Activated CD4-positive, alpha-beta T cell treated with anti-CD3 and anti-CD28 coated beads, Interleukin-2, amount 10 ng/mL, durations not matched to agents 24 days and 14 days (primary cell): ENCODE measurements at regions not wholly inside any gene's neighbourhood (a gene's known extent, or its start where the extent isn't known, plus 50 kb on each side); places are given as distances from the start of the nearest gene placed in this dataset.
A peak's percentile ranks its signal among the peaks of the same experiment; 100 is the strongest.

Source experiments
- DNase-seq: peaks from one replicate; pipeline ENCODE4 v3.0.0; 2022
- H3K27ac Mint-ChIP-seq: one replicate; pipeline ENCODE4 v1.8.0; 2022; ENCODE audit warnings: mild to moderate bottlenecking, mixed read lengths
- H3K27me3 Mint-ChIP-seq: one replicate; pipeline ENCODE4 v1.8.0; 2022; ENCODE audit warnings: mixed read lengths
- H3K36me3 Mint-ChIP-seq: one replicate; pipeline ENCODE4 v1.8.0; 2022; ENCODE audit warnings: low read depth, mild to moderate bottlenecking, mixed read lengths
- H3K4me1 Mint-ChIP-seq: one replicate; pipeline ENCODE4 v1.8.0; 2021; ENCODE audit warnings: mixed read lengths
- H3K4me3 Mint-ChIP-seq: one replicate; pipeline ENCODE4 v1.8.0; 2022; ENCODE audit warnings: mild to moderate bottlenecking, moderate library complexity, mixed read lengths
- H3K9me3 Mint-ChIP-seq: one replicate; pipeline ENCODE4 v1.8.0; 2021; ENCODE audit warnings: mixed read lengths
- intact Hi-C: fragments of 100-400 bp; cut with micrococcal nuclease; formaldehyde crosslinking; loops from one replicate; pipeline ENCODE4 v1.15.1; 2023

DNA sequence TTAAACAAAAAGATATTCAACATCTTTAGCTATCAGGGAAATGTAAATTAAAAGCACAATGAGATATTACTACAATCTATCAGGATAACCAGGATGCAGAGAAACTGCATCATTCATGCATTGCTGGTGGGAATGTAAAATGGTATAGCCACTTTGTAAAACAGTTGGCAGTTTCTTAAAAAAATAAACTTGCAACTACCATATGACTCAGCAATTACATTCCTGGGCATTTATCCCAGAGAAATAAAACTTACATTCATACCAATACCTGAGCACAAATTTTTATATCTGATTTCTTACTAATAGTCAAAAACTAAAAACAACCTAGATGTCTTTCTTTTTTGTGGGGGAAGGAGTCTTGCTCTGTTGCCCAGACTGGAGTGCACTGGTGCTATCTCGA lies 190.3 kb upstream of the TAB2 start:
- H3K4me1 Mint-ChIP-seq, result peaks cover 76% of the 10 kb centered on the region
- no peak for DNase-seq
- H3K4me3 Mint-ChIP-seq, result peak overlapping the region; percentile 27
- intact Hi-C loops, result no loop called here
- no peaks in the 10 kb centered on the region for H3K27me3 Mint-ChIP-seq
- H3K9me3 Mint-ChIP-seq, result peaks cover 31% of the 10 kb centered on the region
- H3K36me3 Mint-ChIP-seq, result peaks cover 57% of the 10 kb centered on the region
- peak overlapping the region; percentile 97 for H3K27ac Mint-ChIP-seq

DNA sequence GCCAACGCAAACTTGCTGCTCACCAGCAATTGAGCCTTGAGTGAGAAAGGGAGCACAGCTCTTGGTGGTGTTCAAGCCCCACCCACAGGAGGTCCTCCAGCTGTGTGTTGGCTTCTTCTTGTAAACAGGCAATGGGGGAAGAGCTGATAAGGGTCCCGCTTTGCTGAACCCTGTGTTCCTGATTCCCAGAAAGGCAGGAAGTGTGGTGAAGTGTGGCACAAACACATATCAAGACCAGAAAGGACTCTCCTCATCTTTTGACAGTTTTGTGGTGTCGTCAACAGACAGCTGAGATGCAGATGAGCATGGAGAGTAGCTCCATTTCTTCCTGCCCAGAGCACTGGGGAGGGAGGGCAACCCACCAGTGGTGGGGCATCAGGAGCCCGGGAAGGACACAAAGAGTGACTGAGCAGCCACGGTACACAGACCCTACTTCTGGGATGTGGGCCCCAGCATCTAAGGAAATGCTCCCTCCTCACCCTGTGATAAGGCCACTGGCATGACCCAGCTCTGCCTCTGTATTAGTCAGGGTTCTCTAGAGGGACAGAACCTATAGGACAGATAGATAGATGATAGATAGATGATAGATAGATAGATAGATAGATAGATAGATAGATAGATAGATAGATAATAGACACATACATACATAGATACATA lies 188.9 kb upstream of the TAB2 start:
- Mint-ChIP-seq H3K36me3 (peaks cover 58% of the 10 kb centered on the region), H3K27ac (peak overlapping the region; percentile 97), H3K4me1 (peaks cover 77% of the 10 kb centered on the region), H3K4me3 (peak overlapping the region; percentile 72), H3K9me3 (peaks cover 31% of the 10 kb centered on the region), H3K27me3 (no peaks in the 10 kb centered on the region)
- intact Hi-C loops, result loop anchor here (1.0 to 2.0 kb wide), 3 partner anchors 8 to 34 kb away; no protein-coding TSS in a partner anchor
- peak; percentile 90 for DNase-seq

DNA sequence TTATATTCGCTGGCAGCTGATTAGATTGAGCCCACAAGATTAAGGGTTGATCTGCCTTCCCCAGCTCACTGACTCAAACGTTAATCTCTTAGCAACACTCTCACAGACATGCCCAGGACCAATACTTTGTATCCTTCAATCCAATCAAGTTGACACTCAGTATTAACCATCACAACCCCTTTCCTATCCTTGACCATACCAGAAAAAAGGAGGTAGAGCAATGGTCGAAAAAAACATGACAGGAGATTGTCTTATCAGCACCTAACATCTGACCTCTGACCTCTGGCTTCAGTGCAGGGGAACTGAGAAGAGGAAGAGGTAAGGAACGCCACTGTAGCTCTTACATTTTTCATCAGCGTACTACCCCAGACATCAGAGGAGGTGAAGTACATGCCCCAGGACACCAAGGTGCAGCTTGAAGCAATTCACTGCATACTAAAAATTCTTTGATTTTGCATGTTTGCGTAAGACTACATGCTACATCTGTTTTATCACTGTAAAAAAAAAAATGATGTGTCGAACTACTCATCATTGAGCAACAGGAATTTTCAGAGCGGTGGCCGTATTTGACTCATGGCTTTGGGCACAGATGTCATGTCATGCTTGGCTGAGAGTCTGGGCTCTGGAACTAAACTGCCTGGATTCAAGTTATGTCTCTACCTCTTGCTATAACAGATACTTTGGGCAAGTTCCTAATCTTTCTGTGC lies 188.0 kb upstream of the TAB2 start:
- no peaks in the 10 kb centered on the region for H3K27me3 Mint-ChIP-seq
- peaks cover 49% of the 10 kb centered on the region for H3K36me3 Mint-ChIP-seq
- peaks cover 22% of the 10 kb centered on the region for H3K9me3 Mint-ChIP-seq
- H3K4me3 Mint-ChIP-seq, result no peak overlapping the region
- peak overlapping the region; percentile 97 for H3K27ac Mint-ChIP-seq
- H3K4me1 Mint-ChIP-seq, result peaks cover 69% of the 10 kb centered on the region
- DNase-seq, result no peak
- intact Hi-C loops, result loop anchor here (2.0 kb wide), 2 partner anchors 19 to 35 kb away; no protein-coding TSS in a partner anchor

DNA sequence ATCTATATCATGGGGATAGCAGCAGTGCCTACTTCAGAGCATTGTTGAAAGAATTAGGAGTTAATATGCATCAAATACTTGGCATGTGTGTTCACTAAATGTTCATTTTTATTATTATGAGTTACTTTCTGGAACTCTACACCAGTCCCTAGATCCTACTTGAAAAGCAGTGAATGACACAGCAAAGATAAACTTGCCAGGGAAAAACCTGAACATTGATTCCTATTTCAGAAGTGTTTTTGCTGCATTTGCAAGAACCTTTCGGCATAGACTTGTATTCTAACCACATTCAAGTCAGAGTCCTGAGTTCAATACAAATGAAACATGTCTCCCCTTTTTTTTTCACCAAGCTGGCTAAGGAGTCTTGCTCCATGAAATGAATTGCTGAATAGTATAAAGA lies 187.4 kb upstream of the TAB2 start:
- Mint-ChIP-seq H3K4me1 (peaks cover 66% of the 10 kb centered on the region), H3K4me3 (no peak overlapping the region), H3K9me3 (peaks cover 17% of the 10 kb centered on the region), H3K36me3 (peaks cover 45% of the 10 kb centered on the region), H3K27ac (peak overlapping the region; percentile 97), H3K27me3 (no peaks in the 10 kb centered on the region)
- DNase-seq, result no peak
- intact Hi-C loops, result no loop called here

DNA sequence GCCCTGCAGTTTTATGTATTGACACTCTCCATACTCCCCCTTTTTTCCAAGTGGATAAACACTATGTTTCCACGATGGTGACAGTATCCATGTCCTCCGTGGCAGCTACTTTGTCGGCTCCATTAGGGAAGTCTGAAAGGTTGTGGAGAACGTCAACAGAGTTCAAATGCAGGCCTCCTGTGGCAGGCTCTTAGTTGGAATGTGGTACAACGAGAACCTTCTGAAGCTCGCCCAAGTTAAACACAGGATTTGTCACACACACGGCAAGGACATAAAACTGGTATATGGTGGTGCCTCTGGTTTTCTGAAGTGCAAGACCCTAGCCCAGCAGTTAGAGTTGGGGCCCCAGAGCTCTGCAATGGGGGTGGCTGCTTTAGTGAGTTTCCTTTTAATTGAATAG lies 187.0 kb upstream of the TAB2 start:
- peaks cover 62% of the 10 kb centered on the region for H3K4me1 Mint-ChIP-seq
- DNase-seq, result no peak
- no peaks in the 10 kb centered on the region for H3K27me3 Mint-ChIP-seq
- peaks cover 13% of the 10 kb centered on the region for H3K9me3 Mint-ChIP-seq
- H3K36me3 Mint-ChIP-seq, result peaks cover 41% of the 10 kb centered on the region
- intact Hi-C loops, result no loop called here
- no peak overlapping the region for H3K4me3 Mint-ChIP-seq
- peak overlapping the region; percentile 97 for H3K27ac Mint-ChIP-seq

DNA sequence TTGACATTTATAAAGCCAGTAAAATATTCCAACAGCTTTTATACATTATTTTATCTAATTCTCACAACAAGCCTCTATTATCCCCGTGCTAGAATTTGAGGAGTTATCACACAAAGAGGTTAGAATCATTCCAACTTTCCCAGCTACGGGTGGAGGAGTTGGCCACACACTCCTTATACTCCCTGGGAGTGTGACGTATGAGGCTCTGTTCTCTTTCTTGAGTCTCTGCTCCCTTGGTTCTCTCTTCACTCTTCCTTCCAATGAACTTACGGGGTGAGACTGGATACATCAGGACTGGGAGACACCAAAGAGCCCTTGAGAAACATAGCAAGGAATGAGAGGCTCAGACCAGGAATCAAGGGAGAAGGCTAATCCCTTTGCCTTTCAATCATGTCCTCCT lies 185.6 kb upstream of the TAB2 start:
- Mint-ChIP-seq H3K27me3 (no peaks in the 10 kb centered on the region), H3K4me1 (peaks cover 57% of the 10 kb centered on the region), H3K27ac (peak overlapping the region; percentile 89), H3K36me3 (peaks cover 34% of the 10 kb centered on the region), H3K9me3 (peaks cover 6% of the 10 kb centered on the region), H3K4me3 (peak overlapping the region; percentile 42)
- no peak for DNase-seq
- intact Hi-C loops, result no loop called here

DNA sequence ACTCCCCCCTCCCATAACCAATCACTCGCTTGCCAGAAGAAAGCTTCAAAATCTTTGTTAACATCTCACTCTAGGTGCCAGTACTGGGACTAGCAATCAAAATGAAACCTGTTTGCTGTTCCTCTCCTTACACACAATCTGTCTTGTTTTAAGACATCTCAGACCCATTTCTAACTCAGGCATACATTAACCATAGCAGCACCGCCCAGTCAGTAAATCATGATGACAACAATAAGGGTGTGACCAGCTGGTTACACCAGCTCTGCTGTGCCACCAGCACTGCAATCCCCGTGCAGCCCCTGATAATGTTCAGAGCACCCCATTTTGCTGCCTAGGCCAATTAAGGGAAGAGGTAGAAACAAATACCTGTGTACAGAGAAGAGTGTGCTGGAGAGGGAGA lies 185.2 kb upstream of the TAB2 start:
- Mint-ChIP-seq H3K9me3 (peaks cover 3% of the 10 kb centered on the region), H3K36me3 (peaks cover 31% of the 10 kb centered on the region), H3K27me3 (no peaks in the 10 kb centered on the region), H3K4me3 (peak overlapping the region; percentile 42), H3K27ac (peak overlapping the region; percentile 89), H3K4me1 (peaks cover 53% of the 10 kb centered on the region)
- peak; percentile 70 for DNase-seq
- intact Hi-C loops, result no loop called here

DNA sequence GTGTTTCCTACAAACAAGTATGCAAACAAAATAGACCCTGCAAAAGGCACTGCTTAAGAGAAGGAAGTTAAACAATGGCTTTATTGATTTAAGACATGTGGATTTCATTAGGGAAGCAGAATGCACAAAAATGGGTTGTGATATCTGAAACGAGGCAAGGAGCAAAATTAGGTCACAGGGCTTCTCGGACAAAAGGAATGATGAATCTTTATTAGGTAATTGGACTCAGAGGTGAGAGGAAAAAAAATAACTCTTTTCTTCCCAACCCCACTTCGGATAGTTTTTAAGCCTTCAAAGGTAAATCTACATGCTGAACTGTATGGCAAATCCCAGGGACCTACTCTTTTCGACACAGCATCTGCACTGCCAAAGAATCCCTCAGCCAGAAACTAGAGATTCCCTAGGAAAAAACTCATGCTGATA lies 183.0 kb upstream of the TAB2 start:
- H3K4me1 Mint-ChIP-seq, result peaks cover 45% of the 10 kb centered on the region
- H3K4me3 Mint-ChIP-seq, result no peak overlapping the region
- DNase-seq, result peak; percentile 37
- H3K36me3 Mint-ChIP-seq, result peaks cover 30% of the 10 kb centered on the region
- H3K9me3 Mint-ChIP-seq, result peaks cover 3% of the 10 kb centered on the region
- intact Hi-C loops, result no loop called here
- no peak overlapping the region for H3K27ac Mint-ChIP-seq
- H3K27me3 Mint-ChIP-seq, result no peaks in the 10 kb centered on the region

DNA sequence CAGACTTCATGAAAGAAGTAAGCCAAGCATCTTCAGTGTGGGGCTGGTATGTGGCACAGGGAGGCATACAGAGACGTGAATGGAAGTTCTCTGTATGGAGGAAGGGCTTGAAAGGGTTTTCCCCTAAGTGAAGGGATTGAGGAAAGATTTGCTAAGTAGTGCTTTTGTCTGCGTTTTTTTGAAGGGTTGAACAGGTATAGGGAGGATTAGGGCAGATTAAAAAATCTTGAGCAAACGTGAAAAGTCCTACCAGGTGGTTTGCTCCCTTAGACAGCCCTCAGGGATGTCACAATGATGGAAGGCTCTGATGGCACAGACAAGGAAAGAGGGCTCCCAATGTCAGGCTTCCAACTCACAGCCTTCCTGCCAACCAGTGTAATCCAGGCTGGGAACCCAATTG lies 181.7 kb upstream of the TAB2 start:
- no peak overlapping the region for H3K4me3 Mint-ChIP-seq
- peaks cover 3% of the 10 kb centered on the region for H3K9me3 Mint-ChIP-seq
- intact Hi-C loops, result loop anchor here (1.0 kb wide), 1 partner anchor 8 kb away; no protein-coding TSS in a partner anchor
- peak; percentile 56 for DNase-seq
- H3K4me1 Mint-ChIP-seq, result peaks cover 47% of the 10 kb centered on the region
- H3K27me3 Mint-ChIP-seq, result no peaks in the 10 kb centered on the region
- H3K27ac Mint-ChIP-seq, result no peak overlapping the region
- H3K36me3 Mint-ChIP-seq, result peaks cover 22% of the 10 kb centered on the region

DNA sequence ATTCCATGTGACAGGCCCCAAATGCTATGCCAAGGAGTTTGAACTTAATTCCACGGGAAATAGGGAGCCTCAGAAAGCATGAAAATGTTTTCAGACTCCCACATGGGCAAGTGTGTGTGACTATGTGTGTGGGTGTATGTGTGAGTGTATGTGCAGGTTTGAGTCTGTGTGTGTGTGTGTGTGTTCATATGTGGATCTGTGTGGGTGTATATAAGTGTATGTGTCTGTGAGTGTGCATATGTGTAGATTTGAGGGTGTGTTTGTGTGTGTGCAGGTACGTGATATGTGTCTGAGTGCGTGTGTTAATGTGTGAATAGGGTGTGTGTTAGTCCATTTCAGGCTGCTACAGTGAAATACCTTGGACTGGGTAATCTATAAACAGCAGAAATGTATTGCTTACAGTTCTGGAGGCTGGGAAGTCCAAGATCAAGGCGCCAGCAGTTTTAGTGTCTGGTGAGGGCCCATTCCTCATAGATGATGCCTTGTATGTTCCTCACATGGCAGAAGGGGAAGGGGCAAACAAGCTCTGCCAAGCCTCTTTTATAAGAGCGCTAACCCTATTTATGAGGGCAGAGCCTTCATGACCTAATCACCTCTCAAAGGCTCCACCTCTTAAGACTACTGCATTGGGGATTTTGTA lies 181.1 kb upstream of the TAB2 start:
- Mint-ChIP-seq H3K27ac (no peak overlapping the region), H3K4me1 (peaks cover 50% of the 10 kb centered on the region), H3K36me3 (peaks cover 20% of the 10 kb centered on the region)

DNA sequence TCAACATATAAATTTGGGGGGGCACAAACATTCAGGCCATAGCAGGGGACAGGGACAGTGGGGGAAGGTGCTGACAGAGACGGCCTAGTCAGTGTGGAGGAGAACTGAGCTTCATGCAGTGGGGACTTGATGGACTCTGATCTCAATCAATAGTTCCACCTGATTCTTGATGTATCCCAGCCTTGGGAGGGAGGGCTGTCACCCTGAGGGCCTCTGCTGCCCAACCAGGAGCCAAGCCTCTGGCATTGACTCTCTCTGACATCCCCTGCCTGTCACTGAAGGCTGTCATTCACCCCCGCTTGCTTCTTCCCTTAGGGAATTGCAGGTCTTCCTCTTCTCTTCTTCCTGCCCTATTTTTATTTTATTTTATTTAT lies 180.6 kb upstream of the TAB2 start:
- Mint-ChIP-seq H3K27me3 (no peaks in the 10 kb centered on the region), H3K4me1 (peaks cover 51% of the 10 kb centered on the region)

More for the DNA sequence above, 181.1 kb upstream of the TAB2 start:
- H3K9me3 Mint-ChIP-seq, result peaks cover 3% of the 10 kb centered on the region
- intact Hi-C loops, result loop anchor here (1.0 kb wide), 1 partner anchor 8 kb away; no protein-coding TSS in a partner anchor
- DNase-seq, result peak; percentile 57
- no peaks in the 10 kb centered on the region for H3K27me3 Mint-ChIP-seq
- no peak overlapping the region for H3K4me3 Mint-ChIP-seq

DNA sequence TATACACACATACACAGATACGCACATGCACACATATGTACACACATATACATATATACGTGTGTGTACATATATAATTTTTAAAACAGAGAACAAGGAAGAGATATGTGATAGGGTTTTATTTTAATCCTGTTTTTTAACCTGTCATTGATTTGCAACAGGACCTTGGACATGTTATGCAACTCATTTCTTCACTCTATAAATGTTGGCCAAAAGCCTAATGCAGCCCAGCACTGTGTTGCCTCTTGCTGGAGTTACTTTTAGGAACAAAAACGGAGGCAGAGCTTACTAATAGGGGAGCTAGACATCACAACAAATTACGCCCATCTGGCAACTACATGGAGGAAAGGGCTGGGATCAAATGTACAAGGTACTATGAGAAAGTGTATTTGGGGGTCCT lies 179.9 kb upstream of the TAB2 start:
- Mint-ChIP-seq H3K27ac (peak overlapping the region; percentile 95), H3K27me3 (no peaks in the 10 kb centered on the region), H3K4me3 (peak overlapping the region; percentile 6), H3K9me3 (peaks cover 3% of the 10 kb centered on the region), H3K36me3 (peaks cover 17% of the 10 kb centered on the region), H3K4me1 (peaks cover 47% of the 10 kb centered on the region)
- peak; percentile 51 for DNase-seq
- intact Hi-C loops, result no loop called here

More for the DNA sequence above, 180.6 kb upstream of the TAB2 start:
- Mint-ChIP-seq H3K9me3 (peaks cover 3% of the 10 kb centered on the region), H3K4me3 (no peak overlapping the region), H3K36me3 (peaks cover 19% of the 10 kb centered on the region), H3K27ac (no peak overlapping the region)
- peak; percentile 55 for DNase-seq
- intact Hi-C loops, result loop anchor here (1.0 kb wide), 1 partner anchor 9 kb away; no protein-coding TSS in a partner anchor

DNA sequence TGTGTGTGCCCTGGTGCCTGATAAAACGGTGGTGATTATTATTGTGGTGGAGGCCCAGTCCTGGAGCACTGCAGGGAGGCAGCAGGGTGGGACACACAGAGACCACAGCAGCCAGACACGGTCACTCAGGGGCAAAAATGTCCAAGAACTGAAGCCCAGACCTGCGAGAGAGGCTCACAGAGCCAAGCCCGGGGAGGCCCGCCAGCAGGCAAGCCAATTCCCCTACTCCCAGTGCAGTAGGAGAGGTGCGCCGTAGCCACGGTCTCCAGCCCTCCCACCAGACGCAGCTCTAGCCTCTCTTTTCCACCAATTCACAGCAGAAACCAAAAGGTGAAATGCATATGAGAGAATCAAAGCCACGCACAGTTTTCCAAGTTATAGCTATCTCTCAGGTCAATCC lies 179.4 kb upstream of the TAB2 start:
- H3K4me3 Mint-ChIP-seq, result peak overlapping the region; percentile 6
- DNase-seq, result peak; percentile 59
- no peaks in the 10 kb centered on the region for H3K9me3 Mint-ChIP-seq
- H3K27ac Mint-ChIP-seq, result peak overlapping the region; percentile 95
- H3K36me3 Mint-ChIP-seq, result peaks cover 18% of the 10 kb centered on the region
- no peaks in the 10 kb centered on the region for H3K27me3 Mint-ChIP-seq
- intact Hi-C loops, result no loop called here
- H3K4me1 Mint-ChIP-seq, result peaks cover 44% of the 10 kb centered on the region
